Small intestine (tissue), 7 donors: ENCODE measurements at regions not wholly inside any gene's neighbourhood (a gene's known extent, or its start where the extent isn't known, plus 50 kb on each side); places are given as distances from the start of the nearest gene placed in this dataset.

ENCODE experiments used
- DNase-seq, 2 donors: peaks; one replicate each; pipeline versions ENCODE4 v3.0.0 to v3.0.0-alpha.2; 2013
- FAIRE-seq: peaks from 2 replicates; lab custom pipeline; 2012; peaks lifted over from hg19 to GRCh38; lab: Jason Lieb, UNC
- H3K27ac ChIP-seq, 3 donors: one replicate each; pipeline ENCODE4 v1.5.1; 2013; ENCODE audit warnings: low read length in 2 of 3, mild to moderate bottlenecking in 2 of 3, control low read depth in 1 of 3, inconsistent platforms in 1 of 3, low read depth in 1 of 3, moderate library complexity in 1 of 3
- H3K27me3 ChIP-seq, 3 donors: one replicate each; pipeline ENCODE4 v1.6.1; 2013; ENCODE audit warnings: low read length in 3 of 3, inconsistent platforms in 1 of 3; ENCODE audit not compliant: control insufficient read depth in 3 of 3, insufficient read depth in 3 of 3
- H3K36me3 ChIP-seq, 3 donors: one replicate each; pipeline ENCODE4 v1.6.1; 2013; ENCODE audit warnings: low read length in 3 of 3, inconsistent platforms in 1 of 3, low read depth in 1 of 3, mild to moderate bottlenecking in 1 of 3, moderate library complexity in 1 of 3; ENCODE audit not compliant: control insufficient read depth in 3 of 3, insufficient read depth in 2 of 3
- H3K4me1 ChIP-seq, 3 donors: one replicate each; pipeline ENCODE4 v1.6.1; 2013; ENCODE audit warnings: low read length in 2 of 3, inconsistent platforms in 1 of 3, low read depth in 1 of 3, mild to moderate bottlenecking in 1 of 3, moderate library complexity in 1 of 3; ENCODE audit not compliant: control insufficient read depth in 3 of 3, insufficient read depth in 2 of 3
- H3K4me3 ChIP-seq, 3 donors: one replicate each; pipeline ENCODE4 v1.5.1; 2013; ENCODE audit warnings: low read length in 3 of 3, control low read depth in 1 of 3, inconsistent platforms in 1 of 3, low read depth in 1 of 3, mild to moderate bottlenecking in 1 of 3, moderate library complexity in 1 of 3
- H3K9me3 ChIP-seq, 2 donors: one replicate each; pipeline ENCODE4 v1.6.1; 2013; ENCODE audit warnings: low read depth in 1 of 2, low read length in 1 of 2; ENCODE audit not compliant: control insufficient read depth in 2 of 2, insufficient read depth in 1 of 2
- WGBS, 3 donors: extraction: QIAGEN DNeasy Blood & Tissue Kit; methylation state at CpG; one replicate each; pipeline ENCODE4 v1.1.7; 2013; 5-methylcytosine and 5-hydroxymethylcytosine counted together
- donor health status: healthy with polysubstance abuse.
- donor health status: control.
- donor health status: control.
- donor health status: Bipolar disorder and iron deficiency.
- donor health status: healthy.

- FAIRE-seq (no peak), DNase-seq (no peak)
- peaks cover 0 to 4% (median 2%) of the 10 kb centered on the region in 3 donors for H3K4me1 ChIP-seq
- no peak overlapping the region for H3K4me3 ChIP-seq
- 91 to 95% (median 93%) methylated on average over 13 of the region's 13 CpGs for WGBS, 3 donors
- no peak overlapping the region for H3K27ac ChIP-seq
- H3K36me3 ChIP-seq = no peaks in the 10 kb centered on the region
- H3K9me3 ChIP-seq = no peaks in the 10 kb centered on the region
- no peaks in the 10 kb centered on the region for H3K27me3 ChIP-seq
Observed at GRCh38 chr16:79420493-79420892, 180.0 kb downstream of the MAF start.

- Histone ChIP-seq H3K4me3 (no peak overlapping the region), H3K9me3 (no peaks in the 10 kb centered on the region), H3K4me1 (peaks cover 0 to 4% (median 2%) of the 10 kb centered on the region in 3 donors), H3K27me3 (no peaks in the 10 kb centered on the region), H3K27ac (no peak overlapping the region), H3K36me3 (no peaks in the 10 kb centered on the region)
- DNase-seq (no peak), FAIRE-seq (no peak)
- WGBS, 3 donors = 82 to 90% (median 84%) methylated on average over 6 of the region's 6 CpGs
Observed at GRCh38 chr16:79419148-79419547, 181.4 kb downstream of the MAF start.

DNA sequence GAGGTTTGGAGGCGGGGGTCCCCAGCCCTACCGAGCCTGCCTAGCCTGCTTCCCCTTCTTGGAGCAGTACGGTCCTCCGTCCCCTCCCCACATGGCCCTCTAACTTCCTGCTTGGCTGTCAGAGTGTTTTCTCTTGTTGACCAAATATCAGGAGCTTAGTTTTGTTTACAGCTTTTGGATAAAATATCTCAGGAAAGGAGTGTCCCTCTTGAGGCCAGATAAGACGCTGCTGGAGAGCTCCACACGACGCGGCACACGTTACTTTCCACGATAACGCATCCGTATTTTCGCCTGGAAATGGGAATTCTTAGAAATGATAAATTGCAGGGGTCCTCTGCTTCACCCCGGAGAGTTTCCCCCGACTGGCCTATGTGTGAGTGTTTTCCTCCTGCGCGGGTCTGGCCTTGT is 182.9 kb downstream of the MAF start:
- H3K36me3 ChIP-seq = no peaks in the 10 kb centered on the region
- H3K27ac ChIP-seq = no peak overlapping the region
- peaks cover 0 to 5% (median 2%) of the 10 kb centered on the region in 3 donors for H3K4me1 ChIP-seq
- DNase-seq = no peak
- WGBS, 3 donors = 44 to 84% (median 67%) methylated on average over 17 of the region's 17 CpGs
- H3K4me3 ChIP-seq = no peak overlapping the region
- H3K27me3 ChIP-seq = no peaks in the 10 kb centered on the region
- FAIRE-seq = no peak
- H3K9me3 ChIP-seq = no peaks in the 10 kb centered on the region

- no peaks in the 10 kb centered on the region for H3K9me3 ChIP-seq
- no peak for FAIRE-seq
- H3K36me3 ChIP-seq = no peaks in the 10 kb centered on the region
- no peak overlapping the region for H3K4me3 ChIP-seq
- DNase-seq = no peak
- H3K4me1 ChIP-seq = peaks cover 0 to 8% (median 2%) of the 10 kb centered on the region in 3 donors
- H3K27me3 ChIP-seq = no peaks in the 10 kb centered on the region
- 69 to 89% (median 77%) methylated on average over 12 of the region's 12 CpGs for WGBS, 3 donors
- H3K27ac ChIP-seq = peak overlapping the region in 1 of 3 donors; percentile 58
Observed at GRCh38 chr16:79415983-79416640, 184.4 kb downstream of the MAF start.

DNA sequence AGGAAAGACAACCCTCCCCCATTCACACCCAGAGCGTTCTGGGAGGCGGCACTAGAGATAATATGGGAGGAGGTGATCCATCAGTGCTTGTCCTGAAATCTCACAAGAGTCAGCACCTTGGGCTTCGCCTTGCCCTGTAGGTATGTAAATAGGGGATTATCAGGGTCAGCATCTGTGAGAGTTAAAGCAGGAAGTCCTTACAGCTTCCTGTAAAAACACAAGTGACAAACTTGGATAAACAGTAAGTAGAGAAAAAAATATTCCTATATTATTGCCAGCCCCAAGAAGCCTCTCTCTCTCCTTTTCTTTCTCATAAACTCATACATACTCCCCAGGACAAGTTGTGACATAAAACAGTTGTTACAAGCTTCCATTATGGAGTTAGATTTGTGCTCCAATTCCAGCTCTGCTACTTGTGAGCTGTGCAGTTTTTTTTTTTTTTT is 187.7 kb downstream of the MAF start:
- peaks cover 0 to 8% (median 2%) of the 10 kb centered on the region in 3 donors for H3K4me1 ChIP-seq
- H3K9me3 ChIP-seq = no peaks in the 10 kb centered on the region
- 60 to 77% (median 68%) methylated on average over 3 of the region's 3 CpGs for WGBS, 3 donors
- no peak overlapping the region for H3K4me3 ChIP-seq
- no peaks in the 10 kb centered on the region for H3K27me3 ChIP-seq
- no peaks in the 10 kb centered on the region for H3K36me3 ChIP-seq
- DNase-seq (peak in 1 of 2 donors; percentile 37), FAIRE-seq (no peak)
- H3K27ac ChIP-seq = no peak overlapping the region

GRCh38 chr16:79411805-79412204 is 188.7 kb downstream of the MAF start:
- H3K27ac ChIP-seq = no peak overlapping the region
- DNase-seq (no peak), FAIRE-seq (no peak)
- no peak overlapping the region for H3K4me3 ChIP-seq
- no peaks in the 10 kb centered on the region for H3K36me3 ChIP-seq
- no peaks in the 10 kb centered on the region for H3K27me3 ChIP-seq
- WGBS, 3 donors = 72 to 89% (median 79%) methylated on average over 4 of the region's 4 CpGs
- peaks cover 0 to 4% (median 0%) of the 10 kb centered on the region in 3 donors for H3K4me1 ChIP-seq
- no peaks in the 10 kb centered on the region for H3K9me3 ChIP-seq

DNA sequence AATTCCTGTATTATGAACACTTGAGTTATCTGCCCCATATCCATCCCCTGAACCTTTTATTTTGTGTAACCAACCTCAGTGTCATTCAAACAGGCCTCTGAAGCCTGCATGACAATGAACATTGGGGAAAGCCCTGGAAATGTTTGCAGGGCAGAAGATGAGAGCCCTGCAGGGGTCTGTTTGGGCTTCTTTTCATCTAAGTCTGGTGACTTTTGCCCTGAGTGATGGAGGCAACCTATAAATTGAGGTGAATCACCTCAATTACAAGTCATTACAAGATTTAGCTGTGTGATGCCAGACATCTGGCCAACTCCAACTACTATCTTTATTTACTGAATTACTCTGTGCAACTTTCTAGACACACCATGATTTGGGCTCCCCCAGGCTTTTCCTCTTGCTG is 189.2 kb downstream of the MAF start:
- H3K27ac ChIP-seq = no peak overlapping the region
- FAIRE-seq = no peak
- no peaks in the 10 kb centered on the region for H3K36me3 ChIP-seq
- H3K4me1 ChIP-seq = peaks cover 0 to 4% (median 0%) of the 10 kb centered on the region in 3 donors
- no peaks in the 10 kb centered on the region for H3K27me3 ChIP-seq
- H3K9me3 ChIP-seq = peaks cover 0 to 1% of the 10 kb centered on the region in 2 donors
- no peak overlapping the region for H3K4me3 ChIP-seq
- DNase-seq = no peak

DNA sequence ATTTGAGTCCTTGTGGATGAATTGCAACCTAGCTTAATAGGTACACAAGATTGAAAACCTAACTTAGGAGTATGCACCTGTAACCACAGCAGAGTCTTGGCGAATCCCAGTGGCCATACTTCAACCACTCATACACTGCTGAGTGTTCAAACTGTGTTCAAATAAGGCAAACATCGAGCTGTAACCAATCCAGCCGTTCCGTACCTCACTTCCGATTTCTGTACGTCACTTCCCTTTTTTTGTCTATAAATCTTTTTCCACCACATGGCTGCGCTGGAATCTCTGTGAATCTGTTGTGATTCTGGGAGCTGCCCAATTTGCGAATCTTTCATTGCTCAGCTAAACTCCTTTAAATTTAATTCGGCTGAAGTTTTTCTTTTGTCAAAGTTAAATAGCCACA is 190.6 kb downstream of the MAF start:
- Histone ChIP-seq H3K9me3 (peaks cover 0 to 8% of the 10 kb centered on the region in 2 donors), H3K4me3 (no peak overlapping the region), H3K27me3 (peaks cover 0 to 2% (median 0%) of the 10 kb centered on the region in 3 donors), H3K36me3 (no peaks in the 10 kb centered on the region), H3K27ac (no peak overlapping the region), H3K4me1 (peaks cover 0 to 4% (median 0%) of the 10 kb centered on the region in 3 donors)
- DNase-seq = no peak
- WGBS, 3 donors = 86 to 94% (median 88%) methylated on average over 9 of the region's 9 CpGs
- no peak for FAIRE-seq

DNA sequence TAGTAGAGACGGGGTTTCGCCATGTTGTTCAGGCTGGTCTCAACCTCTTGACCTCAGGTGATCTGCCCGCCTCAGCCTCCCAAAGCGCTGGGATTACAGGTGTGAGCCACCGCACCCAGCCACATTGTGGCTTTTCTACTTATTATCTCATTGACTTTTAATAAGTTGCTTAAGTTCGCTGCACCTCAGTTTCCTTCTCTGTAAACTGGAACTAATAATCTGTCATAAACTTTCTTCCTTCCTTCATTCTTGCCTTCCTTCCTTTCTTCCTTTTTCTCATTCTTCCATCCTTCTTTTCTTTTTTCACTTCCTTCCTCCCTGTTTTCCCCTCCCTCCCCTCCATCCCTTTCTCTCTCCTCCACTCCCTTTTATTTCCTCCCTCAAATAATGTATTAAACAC is 192.2 kb downstream of the MAF start:
- Histone ChIP-seq H3K27ac (no peak overlapping the region), H3K27me3 (peaks cover 0 to 2% (median 0%) of the 10 kb centered on the region in 3 donors), H3K4me3 (no peak overlapping the region), H3K36me3 (no peaks in the 10 kb centered on the region), H3K4me1 (peaks cover 0 to 6% (median 1%) of the 10 kb centered on the region in 3 donors), H3K9me3 (peaks cover 0 to 9% of the 10 kb centered on the region in 2 donors)
- 93 to 97% (median 96%) methylated on average over 6 of the region's 6 CpGs for WGBS, 3 donors
- no peak for FAIRE-seq
- no peak for DNase-seq
